Peyer's patch (tissue), 4 donors: ENCODE measurements at regions not wholly inside any gene's neighbourhood (a gene's known extent, or its start where the extent isn't known, plus 50 kb on each side); places are given as distances from the start of the nearest gene placed in this dataset.
A peak's percentile ranks its signal among the peaks of the same experiment; 100 is the strongest.

Experiments used
- DNase-seq, 3 donors: peaks; one replicate each; pipeline ENCODE4 v3.0.0-alpha.2; 2017 to 2019
- H3K27ac ChIP-seq, 4 donors: fragments of 200-600 bp; sonication (generic); one replicate each; pipeline ENCODE4 v1.5.1; 2016 to 2019
- H3K27me3 ChIP-seq, 2 donors: fragments of 200-600 bp; sonication (generic); one replicate each; pipeline ENCODE4 v1.5.1; 2019
- H3K36me3 ChIP-seq, 3 donors: fragments of 200-600 bp; sonication (generic); one replicate each; pipeline ENCODE4 v1.5.1; 2016 to 2019
- H3K4me1 ChIP-seq, 4 donors: fragments of 200-600 bp; sonication (generic); one replicate each; pipeline ENCODE4 v1.5.1; 2016 to 2019
- H3K4me3 ChIP-seq, 4 donors: fragments of 200-600 bp; sonication (generic); 1 replicate in 3 of 4; 2 replicates in 1 of 4; pipeline ENCODE4 v1.5.1; 2016 to 2019; ENCODE audit warnings: mild to moderate bottlenecking in 1 of 4
- H3K9me3 ChIP-seq, 4 donors: fragments of 200-600 bp; sonication (generic); one replicate each; pipeline ENCODE4 v1.5.1; 2016 to 2019; ENCODE audit warnings: mild to moderate bottlenecking in 1 of 4
- CTCF ChIP-seq, 6 experiments: fragments of 450-650 bp in 4 of 6; fragments of 200-600 bp in 2 of 6; sonication (generic) in 1 of 6; IDR thresholded peaks; one replicate each; pipeline ENCODE4 v1.5.1; 2017 to 2019; ENCODE audit warnings: antibody characterized with exemption in 6 of 6, mild to moderate bottlenecking in 3 of 6, moderate library complexity in 1 of 6
- POLR2A ChIP-seq, 2 donors: fragments of 450-650 bp; IDR thresholded peaks; one replicate each; pipeline ENCODE4 v1.5.1; 2017; ENCODE audit warnings: antibody characterized with exemption in 2 of 2, mild to moderate bottlenecking in 2 of 2, moderate library complexity in 2 of 2

GRCh38 chr10:78298835-78299234 lies 265.2 kb downstream of the RPS24 start:
- H3K27me3 ChIP-seq: no peaks in the 10 kb centered on the region
- H3K4me3 ChIP-seq: no peak overlapping the region
- DNase-seq: no peak
- no peaks in the 10 kb centered on the region for H3K36me3 ChIP-seq
- TF ChIP-seq CTCF (IDR thresholded peaks at IDR 0.05): no peak
- TF ChIP-seq POLR2A (IDR thresholded peaks at IDR 0.05): no peak
- H3K4me1 ChIP-seq: peaks cover 0 to 11% (median 4%) of the 10 kb centered on the region in 4 donors
- peak overlapping the region in 1 of 4 donors; percentile 26 for H3K27ac ChIP-seq
- no peaks in the 10 kb centered on the region for H3K9me3 ChIP-seq

- Histone ChIP-seq H3K4me1 (peaks cover 0 to 11% (median 4%) of the 10 kb centered on the region in 4 donors), H3K27me3 (no peaks in the 10 kb centered on the region), H3K4me3 (no peak overlapping the region), H3K9me3 (no peaks in the 10 kb centered on the region), H3K36me3 (no peaks in the 10 kb centered on the region), H3K27ac (peak overlapping the region; percentile 16 to 57 (median 32))
- peak in 2 of 3 donors; percentile 57 to 66 for DNase-seq
- TF ChIP-seq POLR2A (IDR thresholded peaks at IDR 0.05): no peak
- TF ChIP-seq CTCF (IDR thresholded peaks at IDR 0.05): no peak
Measured at GRCh38 chr10:78299851-78300468, 266.3 kb downstream of the RPS24 start.

- DNase-seq: peak in 1 of 3 donors; percentile 25
- Histone ChIP-seq H3K9me3 (no peaks in the 10 kb centered on the region), H3K4me3 (no peak overlapping the region), H3K4me1 (peaks cover 0 to 11% (median 4%) of the 10 kb centered on the region in 4 donors), H3K36me3 (no peaks in the 10 kb centered on the region), H3K27ac (no peak overlapping the region), H3K27me3 (no peaks in the 10 kb centered on the region)
- no peak for TF ChIP-seq POLR2A (IDR thresholded peaks at IDR 0.05)
- no peak for TF ChIP-seq CTCF (IDR thresholded peaks at IDR 0.05)
Measured at GRCh38 chr10:78300526-78300925, 266.9 kb downstream of the RPS24 start.

GRCh38 chr10:78301481-78301880 lies 267.8 kb downstream of the RPS24 start:
- H3K27ac ChIP-seq: peak overlapping the region in 1 of 4 donors; percentile 14
- TF ChIP-seq CTCF (IDR thresholded peaks at IDR 0.05) (no peak), POLR2A (IDR thresholded peaks at IDR 0.05) (no peak)
- H3K36me3 ChIP-seq: no peaks in the 10 kb centered on the region
- no peaks in the 10 kb centered on the region for H3K9me3 ChIP-seq
- H3K4me1 ChIP-seq: peaks cover 0 to 11% (median 4%) of the 10 kb centered on the region in 4 donors
- H3K4me3 ChIP-seq: no peak overlapping the region
- DNase-seq: no peak
- no peaks in the 10 kb centered on the region for H3K27me3 ChIP-seq

- DNase-seq: no peak
- H3K27ac ChIP-seq: peak overlapping the region; percentile 86 to 94 (median 93)
- TF ChIP-seq POLR2A (IDR thresholded peaks at IDR 0.05): no peak
- TF ChIP-seq CTCF (IDR thresholded peaks at IDR 0.05): no peak
- no peaks in the 10 kb centered on the region for H3K9me3 ChIP-seq
- peak overlapping the region in 3 of 4 donors; percentile 60 to 81 (median 77) for H3K4me3 ChIP-seq
- H3K27me3 ChIP-seq: no peaks in the 10 kb centered on the region
- H3K36me3 ChIP-seq: no peaks in the 10 kb centered on the region
- H3K4me1 ChIP-seq: peaks cover 0 to 11% (median 4%) of the 10 kb centered on the region in 4 donors
Measured at GRCh38 chr10:78301891-78302738, 268.5 kb downstream of the RPS24 start.
